PC-3 (cell line): ENCODE measurements at regions not wholly inside any gene's neighbourhood (a gene's known extent, or its start where the extent isn't known, plus 50 kb on each side); places are given as distances from the start of the nearest gene placed in this dataset.
"Not testable (repeated sequence)": the region's sequence is repeated elsewhere in the genome, so short reads cannot be mapped to it uniquely, and the experiment has no call there.

ENCODE experiments used
- EZH2 ChIP-seq: fragments of 300-600 bp; sonication (generic); IDR thresholded peaks from one replicate; pipeline ENCODE4 v1.6.1; 2017; ENCODE audit warnings: antibody characterized with exemption, mild to moderate bottlenecking, low read length; ENCODE audit not compliant: unreplicated experiment
- EZH2phosphoT487 ChIP-seq: fragments of 300-600 bp; sonication (generic); IDR thresholded peaks from 2 replicates; pipeline ENCODE4 v1.6.1; 2018; ENCODE audit warnings: mild to moderate bottlenecking, antibody characterized with exemption, low read length, borderline replicate concordance
- TF ChIP-seq, protein P1 (sequence below): fragments of 300-600 bp; sonication (generic); conservative IDR thresholded peaks from 2 replicates; pipeline ENCODE4 v1.5.1; 2017; ENCODE audit warnings: antibody characterized with exemption, low read depth, mild to moderate bottlenecking, low read length

DNA sequence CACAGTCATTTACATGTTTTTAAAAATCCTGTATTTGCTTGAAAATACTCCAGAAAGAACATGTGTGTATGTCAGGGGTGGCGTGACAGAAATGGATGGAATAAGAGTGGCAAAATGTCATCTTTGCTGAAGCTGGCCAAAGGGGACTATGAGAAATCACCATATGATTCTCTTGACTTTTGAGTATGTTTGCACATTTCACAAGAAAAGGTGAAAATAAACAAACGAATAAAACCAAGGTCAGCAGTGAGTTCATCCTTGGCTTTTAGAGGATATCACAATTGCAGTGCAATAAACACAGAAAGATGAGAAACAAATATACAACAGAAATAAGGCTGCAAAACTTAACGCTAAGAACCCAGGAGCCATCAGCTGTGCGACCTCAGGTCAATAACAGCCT is 171.7 kb downstream of the OR4M2 start:
- TF ChIP-seq EZH2phosphoT487, EZH2: not testable (repeated sequence)
- TF ChIP-seq, protein P1, sequence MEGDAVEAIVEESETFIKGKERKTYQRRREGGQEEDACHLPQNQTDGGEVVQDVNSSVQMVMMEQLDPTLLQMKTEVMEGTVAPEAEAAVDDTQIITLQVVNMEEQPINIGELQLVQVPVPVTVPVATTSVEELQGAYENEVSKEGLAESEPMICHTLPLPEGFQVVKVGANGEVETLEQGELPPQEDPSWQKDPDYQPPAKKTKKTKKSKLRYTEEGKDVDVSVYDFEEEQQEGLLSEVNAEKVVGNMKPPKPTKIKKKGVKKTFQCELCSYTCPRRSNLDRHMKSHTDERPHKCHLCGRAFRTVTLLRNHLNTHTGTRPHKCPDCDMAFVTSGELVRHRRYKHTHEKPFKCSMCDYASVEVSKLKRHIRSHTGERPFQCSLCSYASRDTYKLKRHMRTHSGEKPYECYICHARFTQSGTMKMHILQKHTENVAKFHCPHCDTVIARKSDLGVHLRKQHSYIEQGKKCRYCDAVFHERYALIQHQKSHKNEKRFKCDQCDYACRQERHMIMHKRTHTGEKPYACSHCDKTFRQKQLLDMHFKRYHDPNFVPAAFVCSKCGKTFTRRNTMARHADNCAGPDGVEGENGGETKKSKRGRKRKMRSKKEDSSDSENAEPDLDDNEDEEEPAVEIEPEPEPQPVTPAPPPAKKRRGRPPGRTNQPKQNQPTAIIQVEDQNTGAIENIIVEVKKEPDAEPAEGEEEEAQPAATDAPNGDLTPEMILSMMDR, result not testable (repeated sequence)
